ENCODE measurements at regions not wholly inside any gene's neighbourhood (a gene's known extent, or its start where the extent isn't known, plus 50 kb on each side); places are given as distances from the start of the nearest gene placed in this dataset.

GRCh38 chr7:45394117-45394708, 180.0 kb upstream of the ADCY1 start:
- no peak for TF ChIP-seq POLR2AphosphoS5 (IDR thresholded peaks at IDR 0.05; ENCODE audit: low read depth, low read length)
- no peak for TF ChIP-seq POLR2A (IDR thresholded peaks at IDR 0.05; ENCODE audit: low read depth, low read length)

Measured in GM12892 (cell line).